ENCODE measurements at regions not wholly inside any gene's neighbourhood (a gene's known extent, or its start where the extent isn't known, plus 50 kb on each side); places are given as distances from the start of the nearest gene placed in this dataset.
A peak's percentile ranks its signal among the peaks of the same experiment; 100 is the strongest.

DNA sequence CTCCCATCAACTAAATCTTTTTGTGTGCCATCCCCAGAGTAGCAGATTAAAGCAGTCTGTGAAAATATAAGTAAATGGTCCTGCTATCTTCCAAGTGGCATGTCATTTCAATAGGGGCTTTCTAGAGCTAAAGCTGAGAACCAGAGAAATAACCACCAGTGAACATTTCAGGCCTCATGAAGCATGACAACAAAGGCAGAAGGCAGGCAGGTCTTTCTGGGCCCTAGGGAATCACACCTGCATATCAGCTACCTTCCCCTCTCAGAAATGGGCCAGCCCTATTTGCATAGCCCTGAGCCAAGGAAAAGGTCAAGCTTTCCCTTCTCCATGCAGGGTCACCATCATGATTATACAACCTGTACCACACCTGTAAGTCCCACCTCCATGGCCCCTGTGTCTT is 205.3 kb downstream of the DEPDC1B start:
- Histone ChIP-seq H3K27me3 (replicated peaks in 1 of 4; ENCODE audit: control extremely low read depth in 1 of 4, control insufficient read depth in 3 of 4, insufficient read depth in 4 of 4, low read length in 3 of 4) (no peaks in the 10 kb centered on the region), H3K4me2 (replicated peaks; ENCODE audit: low read depth, low read length, poor library complexity, severe bottlenecking) (peak overlapping the region; percentile 58), H3K36me3 (replicated peaks in 1 of 2; ENCODE audit: control extremely low read depth in 1 of 2, control insufficient read depth in 1 of 2, extremely low read depth in 1 of 2, insufficient read depth in 2 of 2, low read length in 1 of 2) (peaks cover 0 to 2% of the 10 kb centered on the region in 2 experiments), H3K4me3 (ENCODE audit: control extremely low read depth in 1 of 5, extremely low read depth in 1 of 5, insufficient read depth in 1 of 5, low read depth in 2 of 5, low read length in 4 of 5) (no peak overlapping the region), H4K20me1 (ENCODE audit: control insufficient read depth, insufficient read depth, low read length, poor library complexity, severe bottlenecking) (no peaks in the 10 kb centered on the region), H3K4me1 (ENCODE audit: control insufficient read depth in 2 of 2, insufficient read depth in 2 of 2, low read length in 2 of 2) (peaks cover 24 to 26% of the 10 kb centered on the region in 2 donors), H3K79me2 (ENCODE audit: control insufficient read depth, insufficient read depth, low read length) (no peaks in the 10 kb centered on the region), H3K27ac (ENCODE audit: low read length in 2 of 2) (peak overlapping the region in 1 of 2 donors; percentile 37), H3K9me3 (ENCODE audit: control extremely low read depth in 1 of 3, control insufficient read depth in 2 of 3, insufficient read depth in 1 of 3, low read length in 2 of 3) (no peaks in the 10 kb centered on the region), H2AFZ (ENCODE audit: insufficient read depth, low read depth, low read length, poor library complexity, severe bottlenecking) (no peak overlapping the region), H3K9ac (ENCODE audit: low read length) (no peak overlapping the region)
- H3K9me3 Mint-ChIP-seq (ENCODE audit: insufficient read depth): no peaks in the 10 kb centered on the region
- ATAC-seq (ENCODE audit: low read depth) (peak; percentile 82), DNase-seq (peak; percentile 62)
- H3K27ac Mint-ChIP-seq: no peak overlapping the region
- ChIA-PET POLR2A (interaction anchor here (0.5 kb wide), 1 partner anchor 10 kb away, joined by 3 read pairs; no protein-coding TSS in a partner anchor), CTCF (no interaction called here)
- H3K27me3 Mint-ChIP-seq: no peaks in the 10 kb centered on the region
- intact Hi-C loops (cut with micrococcal nuclease): loop anchor here (5.0 kb wide), 1 partner anchor 43 kb away; no protein-coding TSS in a partner anchor
- peak overlapping the region; percentile 26 for H3K4me3 Mint-ChIP-seq
- no peak for TF ChIP-seq EZH2 (IDR thresholded peaks at IDR 0.05; ENCODE audit: borderline replicate concordance, insufficient read depth, low read depth, low read length, poor library complexity, severe bottlenecking)
- TF ChIP-seq, protein P1, sequence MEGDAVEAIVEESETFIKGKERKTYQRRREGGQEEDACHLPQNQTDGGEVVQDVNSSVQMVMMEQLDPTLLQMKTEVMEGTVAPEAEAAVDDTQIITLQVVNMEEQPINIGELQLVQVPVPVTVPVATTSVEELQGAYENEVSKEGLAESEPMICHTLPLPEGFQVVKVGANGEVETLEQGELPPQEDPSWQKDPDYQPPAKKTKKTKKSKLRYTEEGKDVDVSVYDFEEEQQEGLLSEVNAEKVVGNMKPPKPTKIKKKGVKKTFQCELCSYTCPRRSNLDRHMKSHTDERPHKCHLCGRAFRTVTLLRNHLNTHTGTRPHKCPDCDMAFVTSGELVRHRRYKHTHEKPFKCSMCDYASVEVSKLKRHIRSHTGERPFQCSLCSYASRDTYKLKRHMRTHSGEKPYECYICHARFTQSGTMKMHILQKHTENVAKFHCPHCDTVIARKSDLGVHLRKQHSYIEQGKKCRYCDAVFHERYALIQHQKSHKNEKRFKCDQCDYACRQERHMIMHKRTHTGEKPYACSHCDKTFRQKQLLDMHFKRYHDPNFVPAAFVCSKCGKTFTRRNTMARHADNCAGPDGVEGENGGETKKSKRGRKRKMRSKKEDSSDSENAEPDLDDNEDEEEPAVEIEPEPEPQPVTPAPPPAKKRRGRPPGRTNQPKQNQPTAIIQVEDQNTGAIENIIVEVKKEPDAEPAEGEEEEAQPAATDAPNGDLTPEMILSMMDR (IDR thresholded peaks at IDR 0.05): no peak
- H3K4me1 Mint-ChIP-seq: peaks cover 37% of the 10 kb centered on the region

DNA sequence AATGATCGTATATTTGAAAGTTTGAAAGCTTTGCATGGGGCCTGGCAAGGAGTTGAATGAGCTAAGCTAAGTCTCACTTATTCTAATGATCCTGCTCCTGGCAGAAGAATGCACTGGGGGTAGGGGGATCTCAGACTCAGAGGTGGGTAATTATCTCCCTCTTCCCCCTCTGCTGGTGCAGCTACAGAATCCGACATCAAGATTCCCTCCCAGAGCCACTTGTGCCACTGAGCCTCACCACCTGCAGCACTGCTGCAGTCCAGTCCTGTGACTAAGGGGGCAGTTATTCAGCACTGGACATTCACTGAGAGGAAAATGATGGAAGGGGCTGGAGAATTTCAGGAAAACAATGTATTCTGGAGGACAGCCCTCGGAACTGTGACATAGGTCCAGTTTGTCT is 205.8 kb downstream of the DEPDC1B start:
- Histone ChIP-seq H3K4me1 (ENCODE audit: control insufficient read depth in 2 of 2, insufficient read depth in 2 of 2, low read length in 2 of 2) (peaks cover 24 to 26% of the 10 kb centered on the region in 2 donors), H3K27me3 (replicated peaks in 1 of 4; ENCODE audit: control extremely low read depth in 1 of 4, control insufficient read depth in 3 of 4, insufficient read depth in 4 of 4, low read length in 3 of 4) (no peaks in the 10 kb centered on the region), H3K9ac (ENCODE audit: low read length) (no peak overlapping the region), H3K4me2 (replicated peaks; ENCODE audit: low read depth, low read length, poor library complexity, severe bottlenecking) (peak overlapping the region; percentile 58), H3K4me3 (ENCODE audit: control extremely low read depth in 1 of 5, extremely low read depth in 1 of 5, insufficient read depth in 1 of 5, low read depth in 2 of 5, low read length in 4 of 5) (no peak overlapping the region), H4K20me1 (ENCODE audit: control insufficient read depth, insufficient read depth, low read length, poor library complexity, severe bottlenecking) (no peaks in the 10 kb centered on the region), H3K79me2 (ENCODE audit: control insufficient read depth, insufficient read depth, low read length) (no peaks in the 10 kb centered on the region), H2AFZ (ENCODE audit: insufficient read depth, low read depth, low read length, poor library complexity, severe bottlenecking) (no peak overlapping the region), H3K9me3 (ENCODE audit: control extremely low read depth in 1 of 3, control insufficient read depth in 2 of 3, insufficient read depth in 1 of 3, low read length in 2 of 3) (no peaks in the 10 kb centered on the region), H3K36me3 (replicated peaks in 1 of 2; ENCODE audit: control extremely low read depth in 1 of 2, control insufficient read depth in 1 of 2, extremely low read depth in 1 of 2, insufficient read depth in 2 of 2, low read length in 1 of 2) (peaks cover 0 to 2% of the 10 kb centered on the region in 2 experiments), H3K27ac (ENCODE audit: low read length in 2 of 2) (peak overlapping the region in 1 of 2 donors; percentile 37)
- no peaks in the 10 kb centered on the region for H3K27me3 Mint-ChIP-seq
- WGBS (ENCODE audit: insufficient coverage): 90% methylated on average over 2 of the region's 3 CpGs
- TF ChIP-seq, protein P1 (IDR thresholded peaks at IDR 0.05): no peak
- TF ChIP-seq EZH2 (IDR thresholded peaks at IDR 0.05; ENCODE audit: borderline replicate concordance, insufficient read depth, low read depth, low read length, poor library complexity, severe bottlenecking): no peak
- DNase-seq (no peak), ATAC-seq (ENCODE audit: low read depth) (no peak)
- H3K4me3 Mint-ChIP-seq: no peak overlapping the region
- CTCF ChIA-PET: no interaction called here
- peaks cover 37% of the 10 kb centered on the region for H3K4me1 Mint-ChIP-seq
- intact Hi-C loops (cut with micrococcal nuclease): loop anchor here (5.0 kb wide), 1 partner anchor 43 kb away; no protein-coding TSS in a partner anchor
- H3K9me3 Mint-ChIP-seq (ENCODE audit: insufficient read depth): no peaks in the 10 kb centered on the region
- POLR2A ChIA-PET: interaction anchor here (0.5 kb wide), 1 partner anchor 9 kb away, joined by 3 read pairs; no protein-coding TSS in a partner anchor
- peak overlapping the region; percentile 29 for H3K27ac Mint-ChIP-seq
